ENCODE measurements at regions not wholly inside any gene's neighbourhood (a gene's known extent, or its start where the extent isn't known, plus 50 kb on each side); places are given as distances from the start of the nearest gene placed in this dataset.

- BruUV-seq (replicated peaks) = no TSS peak
- POLR2A ChIA-PET (ENCODE audit: low non-redundant PET) = no interaction called here
These were observed 54.0 kb upstream of the STMND1 start for GRCh38 chr6:17047889-17048288.

GRCh38 chr6:17045581-17046322 is 56.1 kb upstream of the STMND1 start:
- no peaks in the 10 kb centered on the region for H3K36me3 ChIP-seq (ENCODE audit: insufficient read depth, low read length, poor library complexity, severe bottlenecking)
- no peak for TF ChIP-seq CTCF (conservative IDR thresholded peaks at IDR 0.05; ENCODE audit: low read depth, low read length)
- no peak for TF ChIP-seq EZH2 (IDR thresholded peaks at IDR 0.05; ENCODE audit: borderline replicate concordance, low read depth, low read length, poor library complexity, severe bottlenecking)
- peaks cover 8% of the 10 kb centered on the region for H3K4me1 ChIP-seq (ENCODE audit: insufficient read depth, low read length, poor library complexity, severe bottlenecking)
- H3K4me3 ChIP-seq (ENCODE audit: low read depth, low read length, poor library complexity, severe bottlenecking) = no peak overlapping the region
- H3K27me3 ChIP-seq (replicated peaks; ENCODE audit: insufficient read depth, low read depth, low read length, poor library complexity) = no peaks in the 10 kb centered on the region
- intact Hi-C loops (cut with micrococcal nuclease; ENCODE audit: unreplicated experiment) = no loop called here
- H3K9me3 ChIP-seq (ENCODE audit: low read depth, low read length, poor library complexity, severe bottlenecking) = no peaks in the 10 kb centered on the region
- no TSS peak for BruUV-seq (replicated peaks)
- ChIA-PET CTCF (no interaction called here), POLR2A (ENCODE audit: low non-redundant PET) (no interaction called here)
- no peak for DNase-seq (ENCODE audit: low spot score)
- no peak overlapping the region for H3K27ac ChIP-seq (ENCODE audit: low read depth, low read length, poor library complexity, severe bottlenecking)

More at GRCh38 chr6:17047889-17048288, 54.0 kb upstream of the STMND1 start:
- Histone ChIP-seq H3K9me3 (ENCODE audit: low read depth, low read length, poor library complexity, severe bottlenecking) (no peaks in the 10 kb centered on the region), H3K27ac (ENCODE audit: low read depth, low read length, poor library complexity, severe bottlenecking) (no peak overlapping the region), H3K4me1 (ENCODE audit: insufficient read depth, low read length, poor library complexity, severe bottlenecking) (peaks cover under 1% of the 10 kb centered on the region), H3K27me3 (replicated peaks; ENCODE audit: insufficient read depth, low read depth, low read length, poor library complexity) (no peaks in the 10 kb centered on the region), H3K36me3 (ENCODE audit: insufficient read depth, low read length, poor library complexity, severe bottlenecking) (no peaks in the 10 kb centered on the region), H3K4me3 (ENCODE audit: low read depth, low read length, poor library complexity, severe bottlenecking) (no peak overlapping the region)
- no peak for DNase-seq (ENCODE audit: low spot score)
- no peak for TF ChIP-seq CTCF (conservative IDR thresholded peaks at IDR 0.05; ENCODE audit: low read depth, low read length)
- no peak for TF ChIP-seq EZH2 (IDR thresholded peaks at IDR 0.05; ENCODE audit: borderline replicate concordance, low read depth, low read length, poor library complexity, severe bottlenecking)
- CTCF ChIA-PET = no interaction called here
- intact Hi-C loops (cut with micrococcal nuclease; ENCODE audit: unreplicated experiment) = no loop called here

GRCh38 chr6:17043148-17043522 is 58.7 kb upstream of the STMND1 start:
- no peak for TF ChIP-seq CTCF (conservative IDR thresholded peaks at IDR 0.05; ENCODE audit: low read depth, low read length)
- TF ChIP-seq EZH2 (IDR thresholded peaks at IDR 0.05; ENCODE audit: borderline replicate concordance, low read depth, low read length, poor library complexity, severe bottlenecking) = no peak
- no peaks in the 10 kb centered on the region for H3K36me3 ChIP-seq (ENCODE audit: insufficient read depth, low read length, poor library complexity, severe bottlenecking)
- H3K9me3 ChIP-seq (ENCODE audit: low read depth, low read length, poor library complexity, severe bottlenecking) = no peaks in the 10 kb centered on the region
- intact Hi-C loops (cut with micrococcal nuclease; ENCODE audit: unreplicated experiment) = no loop called here
- BruUV-seq (replicated peaks) = no TSS peak
- no peaks in the 10 kb centered on the region for H3K27me3 ChIP-seq (replicated peaks; ENCODE audit: insufficient read depth, low read depth, low read length, poor library complexity)
- ChIA-PET CTCF (no interaction called here), POLR2A (ENCODE audit: low non-redundant PET) (no interaction called here)
- no peak overlapping the region for H3K4me3 ChIP-seq (ENCODE audit: low read depth, low read length, poor library complexity, severe bottlenecking)
- DNase-seq (ENCODE audit: low spot score) = no peak
- H3K27ac ChIP-seq (ENCODE audit: low read depth, low read length, poor library complexity, severe bottlenecking) = no peak overlapping the region
- H3K4me1 ChIP-seq (ENCODE audit: insufficient read depth, low read length, poor library complexity, severe bottlenecking) = peaks cover 8% of the 10 kb centered on the region
